ENCODE measurements at regions not wholly inside any gene's neighbourhood (a gene's known extent, or its start where the extent isn't known, plus 50 kb on each side); places are given as distances from the start of the nearest gene placed in this dataset.

DNA sequence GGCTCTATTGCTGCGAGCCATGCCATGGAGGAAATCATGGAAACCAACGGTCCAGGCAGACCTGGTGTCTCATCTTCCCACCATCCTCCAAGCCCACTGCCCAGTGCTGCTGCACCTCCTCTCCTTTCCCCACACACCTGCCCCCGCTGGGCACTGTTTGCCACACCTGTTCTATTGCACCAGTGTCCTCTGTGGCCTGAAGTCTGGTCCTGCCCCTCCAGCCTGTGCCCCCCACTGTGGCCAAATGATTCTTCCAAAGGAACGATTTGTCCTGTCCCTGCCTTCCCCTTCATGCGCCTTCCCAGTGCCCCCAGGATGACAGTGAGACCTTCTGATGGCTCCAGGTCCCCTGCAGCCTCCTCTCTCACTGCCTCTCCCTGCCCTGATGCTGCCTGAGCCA lies 101.9 kb upstream of the TWIST2 start:
- Mint-ChIP-seq H3K9me3 (ENCODE audit: insufficient read depth) (peaks cover 7% of the 10 kb centered on the region), H3K27ac (no peak overlapping the region), H3K27me3 (peaks cover 5% of the 10 kb centered on the region), H3K4me3 (no peak overlapping the region), H3K4me1 (no peaks in the 10 kb centered on the region)
- peaks cover 0 to 8% (median 0%) of the 10 kb centered on the region in 4 experiments for H3K27me3 ChIP-seq (replicated peaks in 1 of 4; ENCODE audit: control extremely low read depth in 1 of 4, control insufficient read depth in 3 of 4, insufficient read depth in 4 of 4, low read length in 3 of 4)
- ChIA-PET CTCF (no interaction called here), POLR2A (no interaction called here)
- no peak overlapping the region for H3K4me3 ChIP-seq (ENCODE audit: control extremely low read depth in 1 of 5, extremely low read depth in 1 of 5, insufficient read depth in 1 of 5, low read depth in 2 of 5, low read length in 4 of 5)
- no peaks in the 10 kb centered on the region for H3K4me1 ChIP-seq (ENCODE audit: control insufficient read depth in 2 of 2, insufficient read depth in 2 of 2, low read length in 2 of 2)
- H3K9me3 ChIP-seq (ENCODE audit: control extremely low read depth in 1 of 3, control insufficient read depth in 2 of 3, insufficient read depth in 1 of 3, low read length in 2 of 3): peaks cover 0 to 31% (median 4%) of the 10 kb centered on the region in 3 donors
- TF ChIP-seq EZH2 (IDR thresholded peaks at IDR 0.05; ENCODE audit: borderline replicate concordance, insufficient read depth, low read depth, low read length, poor library complexity, severe bottlenecking) (no peak), CTCF (IDR thresholded peaks at IDR 0.05) (no peak)
- WGBS (ENCODE audit: insufficient coverage): 91% methylated on average over 4 of the region's 5 CpGs
- no peak for DNase-seq
- H2AFZ ChIP-seq (ENCODE audit: insufficient read depth, low read depth, low read length, poor library complexity, severe bottlenecking): no peak overlapping the region
- H3K9ac ChIP-seq (ENCODE audit: low read length): no peak overlapping the region
- H3K27ac ChIP-seq (ENCODE audit: low read length in 2 of 2): no peak overlapping the region
- ATAC-seq (ENCODE audit: low read depth): no peak
- H4K20me1 ChIP-seq (ENCODE audit: control insufficient read depth, insufficient read depth, low read length, poor library complexity, severe bottlenecking): no peaks in the 10 kb centered on the region
- H3K4me2 ChIP-seq (replicated peaks; ENCODE audit: low read depth, low read length, poor library complexity, severe bottlenecking): no peak overlapping the region
- intact Hi-C loops (cut with micrococcal nuclease): no loop called here
- H3K36me3 ChIP-seq (replicated peaks in 1 of 2; ENCODE audit: control extremely low read depth in 1 of 2, control insufficient read depth in 1 of 2, extremely low read depth in 1 of 2, insufficient read depth in 2 of 2, low read length in 1 of 2): no peaks in the 10 kb centered on the region
- H3K79me2 ChIP-seq (ENCODE audit: control insufficient read depth, insufficient read depth, low read length): no peaks in the 10 kb centered on the region

DNA sequence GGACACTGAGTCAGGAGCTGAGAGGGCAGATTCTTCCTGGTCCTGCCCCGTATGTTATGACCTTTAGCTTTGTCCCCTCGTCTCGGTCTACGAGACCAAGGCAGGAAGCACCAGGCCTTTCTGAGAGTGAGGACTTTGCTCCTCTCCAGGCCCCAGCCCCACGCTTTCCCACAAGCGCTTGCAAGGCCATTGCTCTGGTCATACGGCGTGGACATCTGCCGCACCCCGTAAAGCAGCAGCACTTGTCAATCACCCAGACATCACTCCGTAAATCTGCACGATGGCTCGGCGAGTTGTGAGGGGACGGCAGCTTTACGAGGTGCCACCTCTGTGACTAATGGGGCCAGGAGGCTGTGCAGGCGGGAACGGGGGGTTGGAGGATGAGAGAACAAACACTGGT lies 100.8 kb upstream of the TWIST2 start:
- Histone ChIP-seq H3K4me3 (ENCODE audit: control extremely low read depth in 1 of 5, extremely low read depth in 1 of 5, insufficient read depth in 1 of 5, low read depth in 2 of 5, low read length in 4 of 5) (no peak overlapping the region), H3K79me2 (ENCODE audit: control insufficient read depth, insufficient read depth, low read length) (no peaks in the 10 kb centered on the region), H3K4me2 (replicated peaks; ENCODE audit: low read depth, low read length, poor library complexity, severe bottlenecking) (no peak overlapping the region), H3K36me3 (replicated peaks in 1 of 2; ENCODE audit: control extremely low read depth in 1 of 2, control insufficient read depth in 1 of 2, extremely low read depth in 1 of 2, insufficient read depth in 2 of 2, low read length in 1 of 2) (no peaks in the 10 kb centered on the region), H2AFZ (ENCODE audit: insufficient read depth, low read depth, low read length, poor library complexity, severe bottlenecking) (no peak overlapping the region), H3K9me3 (ENCODE audit: control extremely low read depth in 1 of 3, control insufficient read depth in 2 of 3, insufficient read depth in 1 of 3, low read length in 2 of 3) (peaks cover 0 to 28% (median 4%) of the 10 kb centered on the region in 3 donors), H4K20me1 (ENCODE audit: control insufficient read depth, insufficient read depth, low read length, poor library complexity, severe bottlenecking) (no peaks in the 10 kb centered on the region), H3K27me3 (replicated peaks in 1 of 4; ENCODE audit: control extremely low read depth in 1 of 4, control insufficient read depth in 3 of 4, insufficient read depth in 4 of 4, low read length in 3 of 4) (peaks cover 0 to 6% (median 0%) of the 10 kb centered on the region in 4 experiments), H3K9ac (ENCODE audit: low read length) (no peak overlapping the region), H3K4me1 (ENCODE audit: control insufficient read depth in 2 of 2, insufficient read depth in 2 of 2, low read length in 2 of 2) (no peaks in the 10 kb centered on the region), H3K27ac (ENCODE audit: low read length in 2 of 2) (no peak overlapping the region)
- ATAC-seq (ENCODE audit: low read depth): no peak
- H3K27ac Mint-ChIP-seq: no peak overlapping the region
- intact Hi-C loops (cut with micrococcal nuclease): no loop called here
- H3K4me3 Mint-ChIP-seq: no peak overlapping the region
- H3K4me1 Mint-ChIP-seq: no peaks in the 10 kb centered on the region
- TF ChIP-seq CTCF (IDR thresholded peaks at IDR 0.05) (no peak), EZH2 (IDR thresholded peaks at IDR 0.05; ENCODE audit: borderline replicate concordance, insufficient read depth, low read depth, low read length, poor library complexity, severe bottlenecking) (no peak)
- ChIA-PET CTCF (no interaction called here), POLR2A (no interaction called here)
- peaks cover 4% of the 10 kb centered on the region for H3K27me3 Mint-ChIP-seq
- H3K9me3 Mint-ChIP-seq (ENCODE audit: insufficient read depth): peaks cover 7% of the 10 kb centered on the region
- 98% methylated on average over 18 of the region's 18 CpGs for WGBS (ENCODE audit: insufficient coverage)
- DNase-seq: no peak

Data from B cell (primary cell).